Lower leg skin (tissue), 3 donors: ENCODE measurements at regions not wholly inside any gene's neighbourhood (a gene's known extent, or its start where the extent isn't known, plus 50 kb on each side); places are given as distances from the start of the nearest gene placed in this dataset.

ENCODE experiments used
- POLR2A ChIP-seq, 2 donors: fragments of 450-650 bp; IDR thresholded peaks; one replicate each; pipeline ENCODE4 v1.6.1; 2016 to 2017; ENCODE audit warnings: antibody characterized with exemption in 2 of 2, mild to moderate bottlenecking in 1 of 2, moderate library complexity in 1 of 2
- TF ChIP-seq, protein P1 (sequence below), 3 donors: fragments of 450-650 bp; IDR thresholded peaks; one replicate each; pipeline ENCODE4 v1.5.1; 2016; ENCODE audit warnings: antibody characterized with exemption in 3 of 3, mild to moderate bottlenecking in 3 of 3, moderate library complexity in 2 of 3

DNA sequence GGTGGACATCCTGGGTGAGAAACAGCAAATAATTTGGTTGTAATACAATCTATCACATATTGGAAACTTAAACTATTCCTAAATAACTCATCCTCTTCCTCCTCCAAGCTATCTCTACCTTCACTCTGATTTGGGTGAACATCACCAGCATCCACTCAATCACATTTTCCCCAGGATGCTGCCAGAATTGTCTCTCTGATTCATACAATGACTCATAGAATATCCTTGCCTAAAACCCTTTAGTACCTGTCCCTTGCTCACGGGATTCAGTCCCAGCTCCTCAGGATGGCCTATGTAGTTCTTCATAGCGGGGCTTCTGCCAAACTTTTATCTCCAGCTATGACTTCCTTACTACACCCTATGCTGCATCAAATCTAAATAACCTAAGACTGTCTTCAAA is 146.8 kb downstream of the EMP1 start:
- TF ChIP-seq, protein P1, sequence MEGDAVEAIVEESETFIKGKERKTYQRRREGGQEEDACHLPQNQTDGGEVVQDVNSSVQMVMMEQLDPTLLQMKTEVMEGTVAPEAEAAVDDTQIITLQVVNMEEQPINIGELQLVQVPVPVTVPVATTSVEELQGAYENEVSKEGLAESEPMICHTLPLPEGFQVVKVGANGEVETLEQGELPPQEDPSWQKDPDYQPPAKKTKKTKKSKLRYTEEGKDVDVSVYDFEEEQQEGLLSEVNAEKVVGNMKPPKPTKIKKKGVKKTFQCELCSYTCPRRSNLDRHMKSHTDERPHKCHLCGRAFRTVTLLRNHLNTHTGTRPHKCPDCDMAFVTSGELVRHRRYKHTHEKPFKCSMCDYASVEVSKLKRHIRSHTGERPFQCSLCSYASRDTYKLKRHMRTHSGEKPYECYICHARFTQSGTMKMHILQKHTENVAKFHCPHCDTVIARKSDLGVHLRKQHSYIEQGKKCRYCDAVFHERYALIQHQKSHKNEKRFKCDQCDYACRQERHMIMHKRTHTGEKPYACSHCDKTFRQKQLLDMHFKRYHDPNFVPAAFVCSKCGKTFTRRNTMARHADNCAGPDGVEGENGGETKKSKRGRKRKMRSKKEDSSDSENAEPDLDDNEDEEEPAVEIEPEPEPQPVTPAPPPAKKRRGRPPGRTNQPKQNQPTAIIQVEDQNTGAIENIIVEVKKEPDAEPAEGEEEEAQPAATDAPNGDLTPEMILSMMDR (IDR thresholded peaks at IDR 0.05), result no peak
- no peak for TF ChIP-seq POLR2A (IDR thresholded peaks at IDR 0.05)
